Stimulated activated CD4-positive, alpha-beta T cell treated with anti-CD3 and anti-CD28 coated beads, TNF-alpha, amount 100 ng/mL, for 4 hours (primary cell): ENCODE measurements at regions not wholly inside any gene's neighbourhood (a gene's known extent, or its start where the extent isn't known, plus 50 kb on each side); places are given as distances from the start of the nearest gene placed in this dataset.

ENCODE experiments used
- DNase-seq, 3 experiments: peaks; one replicate each; pipeline ENCODE4 v3.0.0-alpha.2; 2020; ENCODE audit warnings: low read depth in 3 of 3

- no peak for DNase-seq
Observed at GRCh38 chr2:226652983-226653765, 146.4 kb downstream of the IRS1 start.

DNA sequence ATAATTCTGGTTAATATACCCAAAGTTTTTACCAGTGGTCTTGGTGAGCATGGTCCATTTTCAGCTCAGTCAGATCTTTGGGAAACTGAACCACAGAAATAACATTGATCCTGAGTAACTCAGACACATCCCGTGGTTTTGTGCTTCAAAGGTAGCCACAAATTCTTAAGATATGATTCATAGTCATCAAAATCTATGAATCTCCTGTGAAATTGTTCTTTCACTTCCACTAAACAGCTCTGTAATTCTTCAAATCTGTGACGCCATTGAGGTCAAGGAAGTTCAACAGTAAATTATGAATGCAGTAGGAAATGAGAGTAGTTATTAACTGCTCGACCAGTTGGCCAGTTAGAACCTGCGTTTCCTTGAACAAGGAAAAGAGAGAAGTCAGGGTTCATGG, 147.3 kb downstream of the IRS1 start:
- no peak for DNase-seq

DNA sequence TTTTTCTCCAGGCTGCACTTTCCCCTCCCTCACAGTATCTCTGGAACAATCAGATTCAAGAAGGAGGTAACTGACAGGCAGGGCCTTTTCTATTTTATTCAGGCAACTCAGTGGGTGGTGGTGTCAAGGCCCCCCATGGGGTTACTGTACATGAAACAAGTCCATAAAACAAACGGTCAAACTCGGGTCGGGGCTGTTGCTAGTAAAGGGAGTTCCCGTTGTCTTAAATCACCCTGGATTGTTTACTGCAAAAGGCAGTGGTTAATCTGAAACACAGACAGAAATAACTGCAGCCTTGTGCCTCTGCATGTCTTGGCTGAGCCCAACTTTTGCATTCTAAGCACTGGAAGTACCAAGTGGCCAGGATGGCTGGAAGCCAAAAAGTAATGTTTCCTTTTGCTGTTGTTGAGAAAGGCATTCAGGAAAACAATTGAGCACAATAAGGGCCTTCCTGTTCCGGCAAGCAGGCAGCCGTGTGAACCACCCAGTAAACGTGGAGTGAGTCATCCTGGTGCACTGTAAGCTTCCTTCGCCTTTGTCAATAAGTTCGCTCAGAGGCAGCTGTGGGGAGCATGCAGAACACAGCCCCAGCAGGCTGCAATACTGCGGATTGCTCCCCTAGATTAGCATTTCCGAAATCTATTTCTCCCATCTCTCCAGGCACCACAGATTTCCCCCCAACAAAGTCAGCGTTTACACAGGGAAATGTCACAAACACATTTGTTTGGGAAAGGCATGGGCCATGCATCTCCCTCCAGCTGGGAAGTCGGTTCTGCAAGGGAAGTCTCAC, 149.6 kb downstream of the IRS1 start:
- peak in 2 of 3 experiments; percentile 8 to 28 for DNase-seq

DNA sequence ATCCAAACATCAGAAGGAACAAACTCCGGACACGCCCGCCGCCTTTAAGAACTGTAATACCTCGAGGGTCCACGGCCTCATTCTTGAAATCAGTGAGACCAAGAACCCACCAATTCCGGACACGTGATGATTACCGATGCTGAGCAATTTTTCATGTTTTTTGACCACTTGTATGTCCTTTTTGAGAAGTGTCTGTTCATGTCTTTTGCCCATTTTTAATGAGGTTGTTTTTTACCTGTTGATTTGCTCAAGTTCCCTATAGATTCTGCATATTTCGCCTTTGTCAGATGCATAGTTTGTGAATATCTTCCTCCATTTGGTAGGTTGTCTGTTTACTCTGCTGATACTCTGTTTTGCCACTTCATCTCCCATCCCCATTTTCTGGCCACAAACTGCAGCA, 150.4 kb downstream of the IRS1 start:
- no peak for DNase-seq

GRCh38 chr2:226647621-226648518, 151.8 kb downstream of the IRS1 start:
- DNase-seq: no peak

- no peak for DNase-seq
Observed at GRCh38 chr2:226644399-226644865, 155.2 kb downstream of the IRS1 start.

GRCh38 chr2:226643946-226644282, 155.7 kb downstream of the IRS1 start:
- DNase-seq: no peak

GRCh38 chr2:226643030-226643945, 156.3 kb downstream of the IRS1 start:
- DNase-seq: no peak

- no peak for DNase-seq
Observed at GRCh38 chr2:226641008-226641407, 158.6 kb downstream of the IRS1 start.

GRCh38 chr2:226640501-226640900, 159.1 kb downstream of the IRS1 start:
- no peak for DNase-seq

DNA sequence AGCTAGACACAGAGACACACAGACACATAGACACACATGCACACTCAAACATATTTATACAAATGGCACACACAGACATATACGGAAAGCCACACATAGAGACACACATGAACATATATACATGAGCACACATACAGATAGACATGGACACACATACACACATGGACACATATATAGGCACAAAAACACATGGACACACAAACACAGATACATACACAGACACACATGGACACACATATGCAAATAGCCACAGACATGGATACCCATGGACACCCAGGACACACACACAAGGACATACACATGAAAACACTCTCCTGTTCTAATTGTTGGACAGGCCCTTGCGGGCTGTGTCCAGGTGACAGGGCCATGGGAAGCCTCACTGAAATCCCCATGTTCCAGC, 160.1 kb downstream of the IRS1 start:
- no peak for DNase-seq

- DNase-seq: no peak
Observed at GRCh38 chr2:226638576-226638975, 161.0 kb downstream of the IRS1 start.

DNA sequence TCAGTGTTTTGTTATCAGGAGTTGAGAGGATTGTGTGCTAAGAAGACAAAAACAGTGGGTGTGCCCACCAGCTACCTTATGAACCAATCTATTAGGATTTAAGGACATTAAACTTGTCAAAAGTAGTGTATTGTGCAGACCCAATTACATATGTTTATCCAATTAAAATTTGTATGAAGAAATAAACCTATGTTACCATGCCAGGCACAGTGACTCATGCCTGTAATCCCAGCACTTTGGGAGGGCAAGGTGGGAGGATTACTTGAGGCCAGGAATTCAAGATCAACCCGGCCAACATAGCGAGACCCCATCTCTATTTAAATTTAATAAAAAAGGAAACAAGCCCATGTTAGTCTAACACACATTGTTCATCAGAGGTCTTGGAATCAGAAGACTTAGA, 162.2 kb downstream of the IRS1 start:
- no peak for DNase-seq

- no peak for DNase-seq
Observed at GRCh38 chr2:226636586-226636985, 163.0 kb downstream of the IRS1 start.

DNA sequence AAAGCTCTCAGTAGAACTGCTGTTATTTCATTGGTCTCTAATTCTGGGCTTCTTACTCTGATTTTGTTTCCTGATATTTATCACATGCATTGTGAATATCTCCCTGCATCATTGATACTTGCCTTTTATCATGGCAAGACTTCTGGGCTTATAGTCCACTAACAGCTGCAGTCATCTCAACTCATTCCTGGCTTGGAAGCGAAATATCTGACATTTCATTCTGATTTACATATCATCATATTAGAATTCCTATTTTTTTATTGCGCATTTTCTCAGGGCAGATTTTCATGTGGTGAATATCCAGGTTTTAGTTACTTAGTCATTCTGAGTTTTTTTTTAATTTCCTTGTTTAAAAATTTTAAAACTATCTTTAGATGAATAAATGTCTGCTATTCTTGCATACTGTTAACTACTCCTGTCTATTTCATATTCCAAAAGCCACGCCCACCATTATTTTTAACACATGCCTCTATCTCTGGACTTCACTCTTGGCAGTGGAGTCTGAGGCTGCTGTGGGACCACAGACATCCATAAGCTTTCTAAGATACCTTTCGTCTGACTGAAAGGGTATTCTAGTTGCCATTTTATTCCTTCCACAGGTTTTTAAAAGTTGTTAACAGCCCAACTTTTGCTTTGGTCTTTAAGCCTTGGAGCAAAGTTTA, 164.5 kb downstream of the IRS1 start:
- DNase-seq: no peak

DNA sequence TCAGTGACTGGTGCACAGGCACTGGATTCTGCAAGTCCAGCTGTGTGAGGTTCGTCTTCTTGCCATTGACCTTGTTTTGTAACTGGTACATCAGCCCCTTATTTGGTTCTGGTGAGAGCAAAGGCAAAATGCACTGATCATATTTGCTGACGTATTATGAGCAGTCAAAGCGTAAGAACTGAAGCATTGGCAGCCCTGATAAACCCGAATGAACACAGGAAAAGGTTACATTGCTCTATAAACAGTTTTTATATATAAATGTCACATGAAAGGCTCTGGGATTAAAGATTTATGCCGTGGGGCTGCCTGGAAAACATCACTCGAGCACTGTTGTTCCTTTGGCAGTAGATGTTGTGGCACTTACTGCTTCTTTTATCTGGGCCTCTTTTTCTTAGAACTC, 167.9 kb downstream of the IRS1 start:
- DNase-seq: no peak

GRCh38 chr2:226631187-226631586, 168.4 kb downstream of the IRS1 start:
- no peak for DNase-seq

GRCh38 chr2:226625946-226626345, 173.7 kb downstream of the IRS1 start:
- DNase-seq: no peak

GRCh38 chr2:226623587-226624368, 175.8 kb downstream of the IRS1 start:
- no peak for DNase-seq

- no peak for DNase-seq
Observed at GRCh38 chr2:226622484-226622883, 177.1 kb downstream of the IRS1 start.
